GM10266 (cell line): ENCODE measurements at regions not wholly inside any gene's neighbourhood (a gene's known extent, or its start where the extent isn't known, plus 50 kb on each side); places are given as distances from the start of the nearest gene placed in this dataset.

Source experiments
- DNase-seq: peaks from one replicate; pipeline ENCODE4 v3.0.0; 2012; ENCODE audit errors: extremely low spot score
- TF ChIP-seq, protein P1 (sequence below): IDR thresholded peaks from 2 replicates; pipeline ENCODE4 v1.5.1; 2012; ENCODE audit warnings: mild to moderate bottlenecking, low read depth; ENCODE audit not compliant: control insufficient read depth, insufficient read depth; ENCODE audit errors: missing control alignments

DNA sequence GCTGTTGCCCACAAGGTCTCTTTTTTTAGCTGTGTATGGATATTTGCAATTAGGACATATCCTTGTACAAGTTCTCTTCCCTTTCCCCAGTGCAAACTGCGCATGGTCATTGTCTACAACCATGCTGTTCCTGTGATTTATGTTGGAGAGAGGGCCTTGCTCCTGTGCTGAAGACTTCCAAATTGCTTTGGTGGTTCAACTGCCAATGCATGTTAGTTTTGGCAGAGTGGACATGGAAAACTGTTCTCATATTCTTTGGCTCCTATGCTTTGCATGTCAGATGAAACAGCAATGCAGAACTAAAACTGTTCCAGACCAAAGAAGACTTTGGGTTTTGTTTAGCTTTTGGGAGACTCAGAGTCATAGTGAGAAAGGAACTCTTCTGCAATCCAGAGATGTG lies 148.8 kb upstream of the EDNRA start:
- no peak for DNase-seq
- TF ChIP-seq, protein P1, sequence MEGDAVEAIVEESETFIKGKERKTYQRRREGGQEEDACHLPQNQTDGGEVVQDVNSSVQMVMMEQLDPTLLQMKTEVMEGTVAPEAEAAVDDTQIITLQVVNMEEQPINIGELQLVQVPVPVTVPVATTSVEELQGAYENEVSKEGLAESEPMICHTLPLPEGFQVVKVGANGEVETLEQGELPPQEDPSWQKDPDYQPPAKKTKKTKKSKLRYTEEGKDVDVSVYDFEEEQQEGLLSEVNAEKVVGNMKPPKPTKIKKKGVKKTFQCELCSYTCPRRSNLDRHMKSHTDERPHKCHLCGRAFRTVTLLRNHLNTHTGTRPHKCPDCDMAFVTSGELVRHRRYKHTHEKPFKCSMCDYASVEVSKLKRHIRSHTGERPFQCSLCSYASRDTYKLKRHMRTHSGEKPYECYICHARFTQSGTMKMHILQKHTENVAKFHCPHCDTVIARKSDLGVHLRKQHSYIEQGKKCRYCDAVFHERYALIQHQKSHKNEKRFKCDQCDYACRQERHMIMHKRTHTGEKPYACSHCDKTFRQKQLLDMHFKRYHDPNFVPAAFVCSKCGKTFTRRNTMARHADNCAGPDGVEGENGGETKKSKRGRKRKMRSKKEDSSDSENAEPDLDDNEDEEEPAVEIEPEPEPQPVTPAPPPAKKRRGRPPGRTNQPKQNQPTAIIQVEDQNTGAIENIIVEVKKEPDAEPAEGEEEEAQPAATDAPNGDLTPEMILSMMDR, result no peak

DNA sequence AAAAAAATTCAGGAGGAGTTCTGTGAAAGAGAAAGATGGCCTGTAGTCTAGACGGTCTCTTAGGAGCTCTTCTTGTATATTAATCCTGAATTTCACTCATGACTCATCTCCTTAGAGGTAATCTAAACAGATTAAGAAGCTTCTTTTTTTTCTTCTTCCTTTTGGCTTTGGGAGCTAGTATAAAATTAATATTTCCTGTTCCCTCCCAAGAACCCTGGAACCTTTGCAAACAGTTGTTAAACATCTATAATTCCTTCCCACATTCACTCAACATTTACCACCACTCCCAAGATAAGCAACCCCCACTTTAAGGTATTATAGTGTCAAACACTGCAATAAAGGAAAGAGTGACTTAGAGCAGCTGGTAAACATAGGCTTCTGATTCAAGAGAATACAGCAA lies 146.4 kb upstream of the EDNRA start:
- TF ChIP-seq, protein P1, result no peak
- DNase-seq, result no peak

DNA sequence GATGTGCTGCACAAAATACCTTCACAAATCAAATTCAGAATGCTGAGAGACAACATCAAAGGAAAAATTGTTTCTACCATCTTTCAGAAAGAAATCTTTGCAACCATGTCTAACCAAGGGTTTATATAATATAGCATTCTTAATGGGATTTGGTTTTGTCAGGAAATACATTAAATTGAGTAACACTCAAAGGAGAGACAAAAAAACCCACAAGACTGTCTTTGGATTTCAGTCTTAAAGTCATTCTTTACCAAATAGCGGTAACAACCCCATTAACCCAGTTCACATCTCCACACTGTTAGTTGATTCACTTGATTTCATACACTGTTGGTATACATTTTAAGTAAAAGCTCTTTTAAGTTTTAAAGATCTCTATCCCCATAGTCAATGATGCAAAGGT lies 145.7 kb upstream of the EDNRA start:
- DNase-seq, result no peak
- TF ChIP-seq, protein P1, result no peak

DNA sequence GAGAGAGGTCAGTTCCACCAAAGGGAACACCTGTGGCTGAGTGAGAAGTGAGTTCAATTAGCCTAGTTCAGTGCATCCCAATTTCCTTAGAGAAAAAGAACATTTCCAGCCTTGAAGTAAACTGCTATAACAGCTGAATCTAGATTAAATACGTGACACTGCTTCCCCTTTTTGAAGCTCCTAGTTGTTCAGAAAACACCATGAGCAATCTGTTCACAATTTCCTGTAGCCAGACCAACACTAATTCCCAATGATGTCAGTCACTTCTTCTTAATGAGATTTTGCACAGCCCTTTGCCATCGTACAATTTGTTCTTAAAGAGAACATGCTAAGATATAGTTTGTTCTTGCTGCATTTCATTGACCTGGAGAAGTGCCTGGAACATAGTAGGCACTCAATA lies 144.6 kb upstream of the EDNRA start:
- TF ChIP-seq, protein P1, result no peak

DNA sequence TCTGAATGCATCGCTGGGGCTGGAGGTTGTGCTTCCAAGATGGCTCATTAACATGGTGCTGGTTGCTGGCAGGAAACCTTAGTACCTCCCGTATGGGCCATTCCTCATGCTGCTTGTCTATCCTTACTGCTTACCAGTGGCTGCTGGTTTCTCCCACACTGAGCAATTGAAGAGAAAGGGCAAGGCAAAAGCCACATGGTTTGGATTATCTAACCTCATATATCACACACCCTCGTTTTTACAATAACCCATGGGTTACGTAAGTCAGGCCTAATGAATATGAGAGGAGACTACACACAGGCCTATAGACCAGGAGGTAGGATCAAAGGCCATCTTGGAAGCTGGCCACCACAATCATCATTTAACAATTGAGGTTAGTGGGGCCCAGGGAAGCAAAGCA lies 141.8 kb upstream of the EDNRA start:
- DNase-seq, result no peak
- TF ChIP-seq, protein P1, result no peak

More for the DNA sequence above, 144.6 kb upstream of the EDNRA start:
- no peak for DNase-seq

DNA sequence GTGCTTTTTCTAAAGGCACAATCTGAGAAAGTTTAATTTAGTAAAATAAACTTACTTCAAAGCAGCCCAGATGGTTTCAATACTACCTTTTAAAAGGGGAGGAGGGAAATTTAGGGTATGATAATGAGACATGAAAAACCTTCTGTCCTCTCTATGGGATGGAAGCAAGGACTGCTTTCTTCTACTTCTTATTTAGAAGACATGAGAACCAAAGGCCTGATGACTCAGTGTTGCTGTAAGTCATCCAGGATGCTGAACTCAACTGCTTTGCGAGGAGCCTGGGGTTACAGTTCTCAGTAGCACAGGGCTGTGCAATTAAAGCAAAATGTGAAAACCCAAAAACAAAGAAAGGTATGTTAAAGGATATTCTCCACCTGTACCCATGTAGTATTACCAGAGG lies 140.8 kb upstream of the EDNRA start:
- DNase-seq, result no peak
- TF ChIP-seq, protein P1, result no peak

DNA sequence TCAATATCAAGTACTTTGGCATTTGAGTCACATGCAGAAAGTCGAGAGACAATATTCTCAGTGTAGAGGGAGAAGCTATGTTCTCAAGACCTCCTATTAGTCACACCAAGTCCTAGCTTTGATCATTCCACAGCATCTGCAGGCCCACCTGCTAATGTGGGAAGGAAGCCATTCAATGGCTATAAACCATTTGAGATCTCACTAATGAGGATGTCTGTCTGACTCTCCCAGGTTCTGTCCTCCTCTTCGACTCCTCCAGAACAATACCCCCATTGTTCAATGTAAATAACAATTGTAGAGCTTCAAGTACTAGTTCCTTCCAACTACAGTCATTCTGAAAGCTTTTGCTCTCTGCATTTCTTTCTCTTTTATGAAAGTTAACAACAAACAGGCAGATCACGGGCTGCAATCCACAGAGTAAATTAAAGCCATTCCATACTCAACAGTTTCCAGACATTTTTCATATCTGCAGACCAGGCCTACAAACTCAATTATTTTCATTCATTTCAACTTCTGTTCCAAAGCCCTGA lies 140.2 kb upstream of the EDNRA start:
- TF ChIP-seq, protein P1, result no peak
- DNase-seq, result no peak
